ENCODE measurements at regions not wholly inside any gene's neighbourhood (a gene's known extent, or its start where the extent isn't known, plus 50 kb on each side); places are given as distances from the start of the nearest gene placed in this dataset.

GRCh38 chr5:121668635-121669034, 183.0 kb upstream of the FTMT start:
- Histone ChIP-seq H3K27ac (no peak overlapping the region), H3K4me1 (replicated peaks) (no peaks in the 10 kb centered on the region; the same call in 1 of the 2 replicates), H3K9me3 (replicated peaks) (no peaks in the 10 kb centered on the region), H3K4me3 (no peak overlapping the region), H3K36me3 (no peaks in the 10 kb centered on the region), H3K27me3 (replicated peaks) (no peaks in the 10 kb centered on the region)
- no peak for DNase-seq (ENCODE audit: low read depth in 1 of 2, low spot score in 2 of 2)

- H3K4me1 ChIP-seq (replicated peaks): no peaks in the 10 kb centered on the region; the same call in 1 of the 2 replicates
- no peaks in the 10 kb centered on the region for H3K27me3 ChIP-seq (replicated peaks)
- no peak overlapping the region for H3K4me3 ChIP-seq
- no peak overlapping the region for H3K27ac ChIP-seq
- H3K36me3 ChIP-seq: no peaks in the 10 kb centered on the region
- no peaks in the 10 kb centered on the region; the same call in 1 of the 2 replicates for H3K9me3 ChIP-seq (replicated peaks)
- DNase-seq (ENCODE audit: low read depth in 1 of 2, low spot score in 2 of 2): no peak
These were observed 180.1 kb upstream of the FTMT start for GRCh38 chr5:121671624-121672023.

- Histone ChIP-seq H3K36me3 (no peaks in the 10 kb centered on the region), H3K4me1 (replicated peaks) (no peaks in the 10 kb centered on the region), H3K27ac (no peak overlapping the region), H3K27me3 (replicated peaks) (no peaks in the 10 kb centered on the region), H3K4me3 (no peak overlapping the region), H3K9me3 (replicated peaks) (no peaks in the 10 kb centered on the region; the same call in 1 of the 2 replicates)
- no peak for DNase-seq (ENCODE audit: low read depth in 1 of 2, low spot score in 2 of 2)
These were observed 175.8 kb upstream of the FTMT start for GRCh38 chr5:121675924-121676323.

- H3K4me1 ChIP-seq (replicated peaks): no peaks in the 10 kb centered on the region
- H3K27ac ChIP-seq: no peak overlapping the region
- H3K4me3 ChIP-seq: no peak overlapping the region
- DNase-seq (ENCODE audit: low read depth in 1 of 2, low spot score in 2 of 2): no peak
- H3K27me3 ChIP-seq (replicated peaks): no peaks in the 10 kb centered on the region
- H3K36me3 ChIP-seq: no peaks in the 10 kb centered on the region
- H3K9me3 ChIP-seq (replicated peaks): no peaks in the 10 kb centered on the region
These were observed 170.3 kb upstream of the FTMT start for GRCh38 chr5:121681229-121681855.

GRCh38 chr5:121688126-121688525, 163.6 kb upstream of the FTMT start:
- DNase-seq (ENCODE audit: low read depth in 1 of 2, low spot score in 2 of 2): no peak
- H3K27ac ChIP-seq: no peak overlapping the region
- H3K4me3 ChIP-seq: no peak overlapping the region

GRCh38 chr5:121688781-121689180, 162.9 kb upstream of the FTMT start:
- Histone ChIP-seq H3K36me3 (no peaks in the 10 kb centered on the region), H3K4me3 (no peak overlapping the region), H3K4me1 (replicated peaks) (no peaks in the 10 kb centered on the region), H3K9me3 (replicated peaks) (no peaks in the 10 kb centered on the region), H3K27ac (no peak overlapping the region), H3K27me3 (replicated peaks) (no peaks in the 10 kb centered on the region; the same call in 1 of the 2 replicates)
- DNase-seq (ENCODE audit: low read depth in 1 of 2, low spot score in 2 of 2): no peak

More at GRCh38 chr5:121688126-121688525, 163.6 kb upstream of the FTMT start:
- Histone ChIP-seq H3K9me3 (replicated peaks) (no peaks in the 10 kb centered on the region), H3K4me1 (replicated peaks) (no peaks in the 10 kb centered on the region), H3K36me3 (no peaks in the 10 kb centered on the region), H3K27me3 (replicated peaks) (no peaks in the 10 kb centered on the region; the same call in 1 of the 2 replicates)

- H3K27me3 ChIP-seq (replicated peaks): no peaks in the 10 kb centered on the region; the same call in 1 of the 2 replicates
- no peak overlapping the region for H3K27ac ChIP-seq
- H3K4me3 ChIP-seq: no peak overlapping the region
- no peak for DNase-seq (ENCODE audit: low read depth in 1 of 2, low spot score in 2 of 2)
- no peaks in the 10 kb centered on the region for H3K9me3 ChIP-seq (replicated peaks)
- no peaks in the 10 kb centered on the region for H3K36me3 ChIP-seq
- H3K4me1 ChIP-seq (replicated peaks): no peaks in the 10 kb centered on the region
These were observed 160.2 kb upstream of the FTMT start for GRCh38 chr5:121691478-121691877.

GRCh38 chr5:121692158-121692557, 159.5 kb upstream of the FTMT start:
- no peaks in the 10 kb centered on the region for H3K9me3 ChIP-seq (replicated peaks)
- H3K27me3 ChIP-seq (replicated peaks): no peaks in the 10 kb centered on the region; the same call in 1 of the 2 replicates
- no peaks in the 10 kb centered on the region for H3K4me1 ChIP-seq (replicated peaks)
- H3K36me3 ChIP-seq: no peaks in the 10 kb centered on the region
- no peak overlapping the region for H3K27ac ChIP-seq
- H3K4me3 ChIP-seq: no peak overlapping the region
- DNase-seq (ENCODE audit: low read depth in 1 of 2, low spot score in 2 of 2): no peak

GRCh38 chr5:121693864-121694263, 157.8 kb upstream of the FTMT start:
- Histone ChIP-seq H3K27me3 (replicated peaks) (no peaks in the 10 kb centered on the region), H3K36me3 (no peaks in the 10 kb centered on the region), H3K4me3 (no peak overlapping the region), H3K9me3 (replicated peaks) (no peaks in the 10 kb centered on the region), H3K27ac (no peak overlapping the region), H3K4me1 (replicated peaks) (no peaks in the 10 kb centered on the region)
- DNase-seq (ENCODE audit: low read depth in 1 of 2, low spot score in 2 of 2): no peak

- Histone ChIP-seq H3K4me3 (no peak overlapping the region), H3K36me3 (no peaks in the 10 kb centered on the region), H3K27ac (no peak overlapping the region), H3K4me1 (replicated peaks) (no peaks in the 10 kb centered on the region), H3K27me3 (replicated peaks) (0 out of 2 replicates have a peak, but pooled peaks cover 2% of the 10 kb centered on the region), H3K9me3 (replicated peaks) (no peaks in the 10 kb centered on the region)
- DNase-seq (ENCODE audit: low read depth in 1 of 2, low spot score in 2 of 2): no peak
These were observed 156.4 kb upstream of the FTMT start for GRCh38 chr5:121695307-121695706.

- H3K36me3 ChIP-seq: no peaks in the 10 kb centered on the region
- DNase-seq (ENCODE audit: low read depth in 1 of 2, low spot score in 2 of 2): no peak
- H3K27me3 ChIP-seq (replicated peaks): peaks cover 2% of the 10 kb centered on the region; the same call in 1 of the 2 replicates
- H3K27ac ChIP-seq: no peak overlapping the region
- no peak overlapping the region for H3K4me3 ChIP-seq
- H3K4me1 ChIP-seq (replicated peaks): no peaks in the 10 kb centered on the region
- no peaks in the 10 kb centered on the region for H3K9me3 ChIP-seq (replicated peaks)
These were observed 153.0 kb upstream of the FTMT start for GRCh38 chr5:121698690-121699089.

GRCh38 chr5:121701731-121702130, 150.0 kb upstream of the FTMT start:
- peaks cover 2% of the 10 kb centered on the region; the same call in 1 of the 2 replicates for H3K27me3 ChIP-seq (replicated peaks)
- no peaks in the 10 kb centered on the region for H3K36me3 ChIP-seq
- H3K27ac ChIP-seq: no peak overlapping the region
- no peaks in the 10 kb centered on the region for H3K4me1 ChIP-seq (replicated peaks)
- H3K9me3 ChIP-seq (replicated peaks): no peaks in the 10 kb centered on the region
- DNase-seq (ENCODE audit: low read depth in 1 of 2, low spot score in 2 of 2): no peak
- no peak overlapping the region for H3K4me3 ChIP-seq

- Histone ChIP-seq H3K36me3 (no peaks in the 10 kb centered on the region), H3K4me3 (no peak overlapping the region), H3K9me3 (replicated peaks) (no peaks in the 10 kb centered on the region), H3K4me1 (replicated peaks) (no peaks in the 10 kb centered on the region), H3K27ac (no peak overlapping the region), H3K27me3 (replicated peaks) (peaks cover 2% of the 10 kb centered on the region; the same call in 1 of the 2 replicates)
- no peak for DNase-seq (ENCODE audit: low read depth in 1 of 2, low spot score in 2 of 2)
These were observed 149.0 kb upstream of the FTMT start for GRCh38 chr5:121702682-121703081.

- H3K36me3 ChIP-seq: no peaks in the 10 kb centered on the region
- DNase-seq (ENCODE audit: low read depth in 1 of 2, low spot score in 2 of 2): no peak
- H3K27ac ChIP-seq: no peak overlapping the region
- H3K27me3 ChIP-seq (replicated peaks): peaks cover 2% of the 10 kb centered on the region; the same call in 1 of the 2 replicates
- no peaks in the 10 kb centered on the region for H3K9me3 ChIP-seq (replicated peaks)
- no peaks in the 10 kb centered on the region for H3K4me1 ChIP-seq (replicated peaks)
- no peak overlapping the region for H3K4me3 ChIP-seq
These were observed 147.4 kb upstream of the FTMT start for GRCh38 chr5:121704291-121704690.

GRCh38 chr5:121706686-121707085, 145.0 kb upstream of the FTMT start:
- Histone ChIP-seq H3K36me3 (no peaks in the 10 kb centered on the region), H3K9me3 (replicated peaks) (no peaks in the 10 kb centered on the region), H3K4me3 (no peak overlapping the region), H3K27ac (no peak overlapping the region), H3K27me3 (replicated peaks) (no peaks in the 10 kb centered on the region), H3K4me1 (replicated peaks) (no peaks in the 10 kb centered on the region)
- DNase-seq (ENCODE audit: low read depth in 1 of 2, low spot score in 2 of 2): no peak
